Activated CD4-positive, alpha-beta T cell treated with anti-CD3 and anti-CD28 coated beads for 36 hours (primary cell): ENCODE measurements at regions not wholly inside any gene's neighbourhood (a gene's known extent, or its start where the extent isn't known, plus 50 kb on each side); places are given as distances from the start of the nearest gene placed in this dataset.

ENCODE experiments used
- ATAC-seq: fragments of 200-7000 bp; cut with Tn5 transposase; one replicate; pipeline ENCODE4 v1.10.0; 2021; ENCODE audit warnings: mild to moderate bottlenecking, moderate library complexity
- CTCF ChIA-PET: fragments of 350-600 bp; sonication (Branson Sonifier 250); formaldehyde crosslinking; loops from one replicate; lab custom pipeline; 2021; ENCODE audit warnings: antibody characterized with exemption; lab: Charles Lee
- POLR2A ChIA-PET: fragments of 350-600 bp; sonication (Branson Sonifier 250); formaldehyde crosslinking; loops from one replicate; lab custom pipeline; 2021; ENCODE audit warnings: antibody characterized with exemption, inconsistent platforms; lab: Charles Lee
- DNase-seq: peaks from one replicate; pipeline ENCODE4 v3.0.0-alpha.2; 2020
- H3K27ac Mint-ChIP-seq: one replicate; pipeline ENCODE4 v1.8.0; 2021; ENCODE audit warnings: mixed read lengths
- H3K27me3 Mint-ChIP-seq: one replicate; pipeline ENCODE4 v1.8.0; 2021; ENCODE audit warnings: mixed read lengths
- H3K36me3 Mint-ChIP-seq: one replicate; pipeline ENCODE4 v1.8.0; 2021; ENCODE audit warnings: low read depth, mixed read lengths
- H3K4me1 Mint-ChIP-seq: one replicate; pipeline ENCODE4 v1.8.0; 2021; ENCODE audit warnings: mixed read lengths
- H3K4me3 Mint-ChIP-seq: one replicate; pipeline ENCODE4 v1.8.0; 2021; ENCODE audit warnings: mild to moderate bottlenecking, moderate library complexity, mixed read lengths
- H3K9me3 Mint-ChIP-seq: one replicate; pipeline ENCODE4 v1.8.0; 2021; ENCODE audit warnings: low read depth, mixed read lengths
- intact Hi-C, 2 experiments: fragments of 100-400 bp; cut with DNase I in 1 of 2; cut with micrococcal nuclease in 1 of 2; formaldehyde crosslinking; loops; one replicate each; pipeline versions ENCODE4 v1.14.2 to v1.15.1; 2022 to 2024; cut with DNase I, micrococcal nuclease

DNA sequence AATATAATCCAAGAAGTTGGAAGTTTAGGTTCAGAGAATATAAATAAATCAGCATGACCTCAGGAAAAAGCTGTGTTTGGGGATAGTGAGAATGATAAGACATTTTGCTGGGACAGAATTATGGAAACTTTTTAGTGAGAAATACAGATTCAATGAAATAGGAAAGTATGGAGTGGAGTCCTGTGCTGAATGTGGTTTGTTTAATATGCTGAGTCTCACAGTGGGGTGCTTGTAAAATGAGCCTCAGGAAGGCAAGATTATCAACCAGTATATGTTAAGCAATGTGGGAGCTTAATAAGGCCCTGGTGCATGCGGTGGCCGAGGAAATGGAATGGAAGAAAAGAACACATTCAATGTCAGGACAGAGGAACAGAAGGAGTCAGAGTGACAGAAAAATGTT, 1554.7 kb upstream of the TENM3 start:
- DNase-seq (no peak), ATAC-seq (no peak)
- no peaks in the 10 kb centered on the region for H3K27me3 Mint-ChIP-seq
- no peaks in the 10 kb centered on the region for H3K4me1 Mint-ChIP-seq
- CTCF ChIA-PET, result no interaction called here
- H3K36me3 Mint-ChIP-seq, result no peaks in the 10 kb centered on the region
- intact Hi-C loops, result no loop called here
- POLR2A ChIA-PET, result no interaction called here
- no peak overlapping the region for H3K27ac Mint-ChIP-seq
- H3K4me3 Mint-ChIP-seq, result no peak overlapping the region
- no peaks in the 10 kb centered on the region for H3K9me3 Mint-ChIP-seq

DNA sequence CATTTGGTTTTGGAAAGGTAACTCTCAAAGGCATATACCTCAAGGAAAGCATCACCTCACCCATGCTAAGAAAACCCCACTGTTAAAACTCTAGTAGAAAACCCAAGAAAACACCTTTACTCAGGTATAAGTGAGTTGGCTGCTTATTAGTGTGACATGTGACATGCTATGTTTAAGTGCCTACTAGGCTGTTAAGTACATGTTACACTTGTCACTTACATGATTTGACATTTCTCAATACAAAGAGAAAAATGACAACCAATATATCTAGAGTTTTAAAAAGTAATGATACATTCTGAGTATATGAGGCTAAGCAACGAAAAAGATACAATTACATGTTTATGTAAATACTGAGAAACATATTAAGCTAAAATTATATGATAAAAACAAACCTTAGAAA, 1548.3 kb upstream of the TENM3 start:
- H3K36me3 Mint-ChIP-seq, result no peaks in the 10 kb centered on the region
- no peak overlapping the region for H3K27ac Mint-ChIP-seq
- CTCF ChIA-PET, result no interaction called here
- intact Hi-C loops, result no loop called here
- H3K9me3 Mint-ChIP-seq, result peaks cover 5% of the 10 kb centered on the region
- H3K4me1 Mint-ChIP-seq, result no peaks in the 10 kb centered on the region
- H3K27me3 Mint-ChIP-seq, result no peaks in the 10 kb centered on the region
- DNase-seq, result no peak
- POLR2A ChIA-PET, result no interaction called here
- no peak for ATAC-seq
- H3K4me3 Mint-ChIP-seq, result no peak overlapping the region

- Mint-ChIP-seq H3K9me3 (peaks cover 5% of the 10 kb centered on the region), H3K27ac (no peak overlapping the region)
Measured at GRCh38 chr4:180695851-180696250, 1547.4 kb upstream of the TENM3 start.

DNA sequence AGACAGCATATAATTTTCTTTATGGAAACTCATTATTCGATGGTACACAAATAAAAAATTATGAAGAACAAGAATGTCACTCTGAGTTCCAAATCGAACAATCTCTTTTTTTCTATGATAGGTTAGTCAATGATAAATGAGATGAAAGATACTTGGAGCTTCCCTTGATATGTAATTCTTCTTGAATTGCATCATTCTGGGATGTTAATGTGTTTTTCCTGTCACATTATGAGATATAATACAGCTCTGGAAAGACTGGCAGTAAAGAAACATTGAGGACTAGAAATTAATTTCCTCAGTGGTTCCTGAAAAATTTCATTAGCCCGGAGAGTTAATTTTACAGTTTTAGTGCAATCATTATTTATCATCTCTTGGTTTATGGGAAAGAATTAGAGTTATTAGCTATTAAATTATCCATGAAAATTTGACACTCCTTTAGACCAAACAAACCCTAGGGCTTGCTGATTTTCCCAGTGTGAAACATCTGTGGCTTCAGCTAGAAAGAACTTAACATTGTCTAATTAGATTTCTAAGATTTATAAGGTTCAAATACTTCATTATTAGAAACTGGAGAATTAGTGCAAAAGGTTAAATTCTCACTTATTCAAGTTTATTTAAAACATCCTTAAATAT, 1546.6 kb upstream of the TENM3 start:
- Mint-ChIP-seq H3K4me1 (no peaks in the 10 kb centered on the region), H3K27ac (no peak overlapping the region), H3K4me3 (no peak overlapping the region), H3K36me3 (no peaks in the 10 kb centered on the region), H3K27me3 (no peaks in the 10 kb centered on the region), H3K9me3 (peaks cover 5% of the 10 kb centered on the region)
- ChIA-PET POLR2A (no interaction called here), CTCF (no interaction called here)
- no peak for ATAC-seq
- DNase-seq, result no peak
- intact Hi-C loops, result no loop called here

More at GRCh38 chr4:180695851-180696250, 1547.4 kb upstream of the TENM3 start:
- CTCF ChIA-PET, result no interaction called here
- no peak overlapping the region for H3K4me3 Mint-ChIP-seq
- H3K27me3 Mint-ChIP-seq, result no peaks in the 10 kb centered on the region
- ATAC-seq, result no peak
- no peaks in the 10 kb centered on the region for H3K4me1 Mint-ChIP-seq
- H3K36me3 Mint-ChIP-seq, result no peaks in the 10 kb centered on the region
- DNase-seq, result no peak
- intact Hi-C loops, result no loop called here
- POLR2A ChIA-PET, result no interaction called here

- CTCF ChIA-PET, result no interaction called here
Measured at GRCh38 chr4:180698550-180699195, 1544.5 kb upstream of the TENM3 start.

DNA sequence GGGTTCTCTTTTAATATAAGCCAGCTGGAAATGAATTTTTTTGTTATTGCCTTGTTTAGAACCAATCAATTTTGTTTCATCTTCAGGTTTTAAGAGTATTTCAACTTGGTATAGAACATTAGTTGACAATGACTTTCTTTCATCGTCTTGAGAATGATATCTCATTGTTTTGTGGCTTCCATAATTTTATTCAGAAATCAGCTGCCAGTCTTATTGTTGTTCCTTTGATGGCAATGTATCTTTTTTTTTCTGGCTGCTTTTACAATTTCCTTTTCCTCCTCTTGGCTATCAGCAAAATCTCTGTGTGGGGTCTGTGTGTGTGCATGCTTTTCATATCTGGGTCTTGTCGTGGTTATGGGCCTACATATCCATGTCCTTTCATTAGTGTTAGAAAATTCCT, 1536.4 kb upstream of the TENM3 start:
- no peak for ATAC-seq
- no peak overlapping the region for H3K27ac Mint-ChIP-seq

More at GRCh38 chr4:180698550-180699195, 1544.5 kb upstream of the TENM3 start:
- H3K36me3 Mint-ChIP-seq, result no peaks in the 10 kb centered on the region
- DNase-seq (no peak), ATAC-seq (no peak)
- peaks cover 5% of the 10 kb centered on the region for H3K9me3 Mint-ChIP-seq
- no peak overlapping the region for H3K27ac Mint-ChIP-seq
- H3K4me1 Mint-ChIP-seq, result no peaks in the 10 kb centered on the region
- intact Hi-C loops, result no loop called here
- H3K4me3 Mint-ChIP-seq, result no peak overlapping the region
- no peaks in the 10 kb centered on the region for H3K27me3 Mint-ChIP-seq
- POLR2A ChIA-PET, result no interaction called here

GRCh38 chr4:180710628-180711337, 1532.4 kb upstream of the TENM3 start:
- ChIA-PET CTCF (interaction anchor here (1.0 kb wide), 1 partner anchor 46 kb away, joined by 5 read pairs; no protein-coding TSS in a partner anchor), POLR2A (no interaction called here)
- Mint-ChIP-seq H3K36me3 (no peaks in the 10 kb centered on the region), H3K9me3 (peaks cover 5% of the 10 kb centered on the region), H3K27me3 (no peaks in the 10 kb centered on the region), H3K27ac (no peak overlapping the region), H3K4me3 (no peak overlapping the region), H3K4me1 (no peaks in the 10 kb centered on the region)
- no peak for DNase-seq
- intact Hi-C loops, result no loop called here
- ATAC-seq, result no peak

More for the DNA sequence above, 1536.4 kb upstream of the TENM3 start:
- ChIA-PET POLR2A (no interaction called here), CTCF (no interaction called here)
- DNase-seq, result no peak
- intact Hi-C loops, result no loop called here
- H3K9me3 Mint-ChIP-seq, result peaks cover 3% of the 10 kb centered on the region
- H3K4me3 Mint-ChIP-seq, result no peak overlapping the region
- no peaks in the 10 kb centered on the region for H3K36me3 Mint-ChIP-seq
- H3K27me3 Mint-ChIP-seq, result no peaks in the 10 kb centered on the region
- H3K4me1 Mint-ChIP-seq, result no peaks in the 10 kb centered on the region

- POLR2A ChIA-PET, result no interaction called here
Measured at GRCh38 chr4:180717451-180718033, 1525.7 kb upstream of the TENM3 start.

DNA sequence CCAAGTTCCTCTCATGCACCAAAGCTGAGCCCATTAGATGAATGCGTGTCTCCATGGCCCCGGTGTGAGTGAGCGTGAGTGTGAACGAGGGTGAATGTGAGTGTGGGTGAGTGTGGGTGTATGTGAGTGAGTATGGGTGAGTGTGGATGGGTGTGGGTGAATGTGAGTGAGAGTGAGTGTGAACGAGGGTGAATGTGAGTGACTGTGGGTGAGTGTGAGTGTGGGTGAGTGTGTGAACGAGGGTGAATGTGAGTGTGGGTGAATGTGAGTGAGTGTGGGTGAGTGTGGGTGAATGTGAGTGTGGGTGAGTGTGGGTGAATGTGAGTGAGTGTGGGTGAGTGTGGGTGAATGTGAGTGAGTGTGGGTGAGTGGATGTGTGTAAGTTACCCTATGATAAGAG, 1521.8 kb upstream of the TENM3 start:
- H3K4me1 Mint-ChIP-seq, result no peaks in the 10 kb centered on the region
- ChIA-PET CTCF (no interaction called here), POLR2A (no interaction called here)
- H3K27me3 Mint-ChIP-seq, result no peaks in the 10 kb centered on the region
- no peaks in the 10 kb centered on the region for H3K36me3 Mint-ChIP-seq
- ATAC-seq, result no peak
- no peak overlapping the region for H3K4me3 Mint-ChIP-seq
- no peak overlapping the region for H3K27ac Mint-ChIP-seq
- H3K9me3 Mint-ChIP-seq, result peaks cover 7% of the 10 kb centered on the region
- no peak for DNase-seq
- intact Hi-C loops, result no loop called here

More at GRCh38 chr4:180717451-180718033, 1525.7 kb upstream of the TENM3 start:
- intact Hi-C loops, result no loop called here
- Mint-ChIP-seq H3K27me3 (no peaks in the 10 kb centered on the region), H3K4me3 (no peak overlapping the region), H3K4me1 (no peaks in the 10 kb centered on the region), H3K9me3 (peaks cover 9% of the 10 kb centered on the region), H3K27ac (no peak overlapping the region), H3K36me3 (no peaks in the 10 kb centered on the region)
- ATAC-seq (no peak), DNase-seq (no peak)
- CTCF ChIA-PET, result no interaction called here

- Mint-ChIP-seq H3K36me3 (no peaks in the 10 kb centered on the region), H3K4me3 (no peak overlapping the region), H3K27ac (no peak overlapping the region), H3K9me3 (peaks cover 4% of the 10 kb centered on the region), H3K4me1 (no peaks in the 10 kb centered on the region), H3K27me3 (no peaks in the 10 kb centered on the region)
- intact Hi-C loops, result no loop called here
- CTCF ChIA-PET, result no interaction called here
- POLR2A ChIA-PET, result no interaction called here
- ATAC-seq (no peak), DNase-seq (no peak)
Measured at GRCh38 chr4:180726611-180727010, 1516.6 kb upstream of the TENM3 start.

DNA sequence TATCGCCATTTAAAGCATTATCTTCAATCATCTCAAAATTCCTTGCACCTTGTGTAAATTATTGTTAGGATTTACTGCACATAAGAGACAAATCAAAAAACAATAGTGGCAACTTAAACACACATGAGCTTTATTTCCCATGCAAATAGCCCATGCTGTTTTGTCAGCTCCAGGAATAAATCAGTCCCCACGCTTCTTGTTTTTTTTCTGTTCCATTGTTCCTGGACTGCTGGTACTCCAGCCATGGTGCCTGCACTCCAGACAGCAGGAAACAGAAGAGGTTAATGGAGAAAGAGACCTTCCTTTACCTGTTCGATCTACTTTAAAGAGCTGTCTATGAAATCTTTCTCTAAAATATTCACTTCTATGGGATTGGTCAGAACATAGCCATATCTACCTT, 1515.7 kb upstream of the TENM3 start:
- intact Hi-C loops, result no loop called here
- no peaks in the 10 kb centered on the region for H3K36me3 Mint-ChIP-seq
- no peak overlapping the region for H3K4me3 Mint-ChIP-seq
- ATAC-seq (no peak), DNase-seq (no peak)
- no peaks in the 10 kb centered on the region for H3K4me1 Mint-ChIP-seq
- ChIA-PET CTCF (no interaction called here), POLR2A (no interaction called here)
- H3K9me3 Mint-ChIP-seq, result peaks cover 4% of the 10 kb centered on the region
- H3K27ac Mint-ChIP-seq, result no peak overlapping the region
- H3K27me3 Mint-ChIP-seq, result no peaks in the 10 kb centered on the region
